K562 (cell line): ENCODE measurements at regions not wholly inside any gene's neighbourhood (a gene's known extent, or its start where the extent isn't known, plus 50 kb on each side); places are given as distances from the start of the nearest gene placed in this dataset.
"Not testable (repeated sequence)": the region's sequence is repeated elsewhere in the genome, so short reads cannot be mapped to it uniquely, and the experiment has no call there.

Experiments used
- ATAC-seq: fragments of 200-7000 bp; cut with Tn5 transposase; 3 replicates; pipeline ENCODE4 v1.9.1; 2020; ENCODE audit warnings: moderate library complexity
- BruUV-seq: library from RNA; stranded (reverse); fragments of 400-500 nt; replicated peaks from 2 replicates; lab custom pipeline; 2021; lab: Mats Ljungman, UMichigan
- CTCF ChIA-PET: fragments of 300-600 bp; formaldehyde crosslinking; extraction: SDS; loops from one replicate; lab custom pipeline; 2021; ENCODE audit warnings: low intra/inter-chr PET ratio; lab: Yijun Ruan, JAX
- POLR2A ChIA-PET: fragments of 300-600, 350-650 bp; sonication (Branson Sonifier 250); formaldehyde crosslinking; extraction: SDS; loops from one replicate; lab custom pipeline; 2021; ENCODE audit warnings: antibody characterized with exemption, inconsistent platforms; lab: Yijun Ruan, JAX
- DNase-seq, 4 experiments: peaks; one replicate each; pipeline versions ENCODE4 v3.0.0 to v3.0.0-alpha.2; 2011 to 2018; ENCODE audit warnings: low spot score in 3 of 4, mixed read lengths in 3 of 4; ENCODE audit errors: extremely low read depth in 1 of 4
- FAIRE-seq: peaks from 2 replicates; lab custom pipeline; 2011; peaks lifted over from hg19 to GRCh38; lab: Jason Lieb, UNC
- H2AFZ ChIP-seq: 2 replicates; pipeline ENCODE4 v1.6.0; 2011; ENCODE audit warnings: low read depth, low read length, control low read depth, inconsistent platforms
- H3K27ac ChIP-seq: fragments of 200-600 bp; 3 replicates; pipeline ENCODE4 v1.8.0; 2011; ENCODE audit warnings: low read depth, mild to moderate bottlenecking, control low read depth, inconsistent platforms, low read length, moderate library complexity, mixed read lengths; ENCODE audit errors: extremely low read depth
- H3K27me3 ChIP-seq, 2 experiments: fragments of 300-600 bp in 1 of 2; 2 replicates in 1 of 2; 3 replicates in 1 of 2; pipeline versions ENCODE4 v1.6.0 to v1.8.0; 2011; ENCODE audit warnings: inconsistent platforms in 2 of 2, low read length in 2 of 2, mild to moderate bottlenecking in 1 of 2, mixed read lengths in 1 of 2, moderate library complexity in 1 of 2; ENCODE audit not compliant: control insufficient read depth in 2 of 2, insufficient read depth in 2 of 2
- H3K36me3 ChIP-seq: fragments of 300-600 bp; 3 replicates; pipeline ENCODE4 v1.8.0; 2011; ENCODE audit warnings: mild to moderate bottlenecking, low read length, inconsistent platforms; ENCODE audit not compliant: control insufficient read depth, insufficient read depth
- H3K4me1 ChIP-seq, 2 experiments: fragments of 200-600 bp in 1 of 2; replicated peaks in 1 of 2; 2 replicates in 1 of 2; 3 replicates in 1 of 2; pipeline versions ENCODE4 v1.5.1 to v1.8.0; 2011; ENCODE audit warnings: inconsistent platforms in 2 of 2, low read length in 2 of 2, mild to moderate bottlenecking in 1 of 2, mixed read lengths in 1 of 2, moderate library complexity in 1 of 2; ENCODE audit not compliant: control insufficient read depth in 2 of 2, insufficient read depth in 2 of 2
- H3K4me2 ChIP-seq: 2 replicates; pipeline ENCODE4 v1.6.1; 2011; ENCODE audit warnings: low read length, control low read depth, inconsistent platforms, mixed read lengths; ENCODE audit not compliant: insufficient read depth
- H3K4me3 ChIP-seq: fragments of 200-600 bp; sonication (generic), shearing (Covaris generic); 2 replicates; pipeline ENCODE4 v1.5.1; 2016; ENCODE audit warnings: control low read depth, inconsistent platforms
- H3K79me2 ChIP-seq: fragments of 200-600 bp; 3 replicates; pipeline ENCODE4 v1.8.0; 2011; ENCODE audit warnings: low read length, inconsistent platforms; ENCODE audit not compliant: control insufficient read depth, insufficient read depth
- H3K9ac ChIP-seq, 2 experiments: 2 replicates each; pipeline versions ENCODE4 v1.6.0 to v1.6.1; 2011; ENCODE audit warnings: low read depth in 2 of 2, low read length in 2 of 2, control low read depth in 1 of 2, inconsistent platforms in 1 of 2, mild to moderate bottlenecking in 1 of 2, mixed read lengths in 1 of 2; ENCODE audit not compliant: insufficient read depth in 1 of 2
- H3K9me1 ChIP-seq: one replicate; pipeline ENCODE4 v1.6.0; 2011; ENCODE audit warnings: inconsistent platforms, mild to moderate bottlenecking, low read length, moderate library complexity; ENCODE audit not compliant: control insufficient read depth, insufficient read depth
- H3K9me3 ChIP-seq: replicated peaks from 2 replicates; pipeline ENCODE4 v1.5.1; 2011; ENCODE audit warnings: low read depth, low read length, inconsistent platforms; ENCODE audit not compliant: control insufficient read depth, insufficient read depth
- H4K20me1 ChIP-seq: replicated peaks from 2 replicates; pipeline ENCODE4 v1.6.1; 2011; ENCODE audit warnings: low read length, inconsistent platforms, mixed read lengths; ENCODE audit not compliant: control insufficient read depth, insufficient read depth
- EP400 ChIP-seq: fragments of 450-650 bp; IDR thresholded peaks from 2 replicates; pipeline ENCODE4 v1.6.1; 2017; ENCODE audit warnings: antibody characterized with exemption, mild to moderate bottlenecking, moderate library complexity
- KLF10 ChIP-seq: fragments of 250-450 bp; sonication (Bioruptor Pico); IDR thresholded peaks from 2 replicates; pipeline ENCODE4 v1.6.1; 2021; ENCODE audit warnings: matching md5 sums
- PCBP1 ChIP-seq: fragments of 200-400 bp; formaldehyde crosslinking; IDR thresholded peaks from 2 replicates; pipeline ENCODE4 v1.6.1; 2018; ENCODE audit warnings: mild to moderate bottlenecking, low read depth, low read length; ENCODE audit not compliant: poor library complexity, severe bottlenecking
- YY1 ChIP-seq, 3 experiments: IDR thresholded peaks; 2 replicates each; pipeline ENCODE4 v1.6.1; 2011; ENCODE audit warnings: low read length in 2 of 3, mild to moderate bottlenecking in 2 of 3, moderate library complexity in 2 of 3, borderline replicate concordance in 1 of 3, control low read depth in 1 of 3, low read depth in 1 of 3; ENCODE audit not compliant: insufficient read depth in 3 of 3, insufficient replicate concordance in 2 of 3, control insufficient read depth in 1 of 3, insufficient read length in 1 of 3; ENCODE audit errors: extremely low read depth in 1 of 3
- WGBS: fragments of 100-300 bp; shearing (Covaris generic); methylation state at CpG from one replicate; pipeline ENCODE4 v1.1.6; 2016; ENCODE audit warnings: low coverage, mixed read lengths; ENCODE audit not compliant: insufficient coverage; ENCODE audit errors: missing lambda C conversion rate; 5-methylcytosine and 5-hydroxymethylcytosine counted together
- in situ Hi-C: fragments of 300-500 bp; cut with MboI; formaldehyde crosslinking; loops from 4 replicates; pipeline ENCODE4 v1.15.0; 2018; ENCODE audit warnings: inconsistent platforms, mixed read lengths
- intact Hi-C: fragments of 100-400 bp; cut with micrococcal nuclease; formaldehyde crosslinking; loops from 2 replicates; pipeline ENCODE4 v1.14.2; 2022
- TF ChIP-seq, protein P1 (sequence below): sonication (generic); formaldehyde crosslinking; IDR thresholded peaks from 2 replicates; pipeline ENCODE4 v1.8.0; 2023; ENCODE audit warnings: mild to moderate bottlenecking, missing genetic modification reagents

- TF ChIP-seq PCBP1 (no peak), KLF10 (no peak), YY1 (IDR thresholded peaks at IDR 0.05; ENCODE audit: borderline replicate concordance in 1 of 3, control insufficient read depth in 1 of 3, extremely low read depth in 1 of 3, insufficient read depth in 3 of 3, insufficient read length in 1 of 3, insufficient replicate concordance in 2 of 3, low read depth in 1 of 3, low read length in 2 of 3) (no peak), EP400 (no peak)
- TF ChIP-seq, protein P1, sequence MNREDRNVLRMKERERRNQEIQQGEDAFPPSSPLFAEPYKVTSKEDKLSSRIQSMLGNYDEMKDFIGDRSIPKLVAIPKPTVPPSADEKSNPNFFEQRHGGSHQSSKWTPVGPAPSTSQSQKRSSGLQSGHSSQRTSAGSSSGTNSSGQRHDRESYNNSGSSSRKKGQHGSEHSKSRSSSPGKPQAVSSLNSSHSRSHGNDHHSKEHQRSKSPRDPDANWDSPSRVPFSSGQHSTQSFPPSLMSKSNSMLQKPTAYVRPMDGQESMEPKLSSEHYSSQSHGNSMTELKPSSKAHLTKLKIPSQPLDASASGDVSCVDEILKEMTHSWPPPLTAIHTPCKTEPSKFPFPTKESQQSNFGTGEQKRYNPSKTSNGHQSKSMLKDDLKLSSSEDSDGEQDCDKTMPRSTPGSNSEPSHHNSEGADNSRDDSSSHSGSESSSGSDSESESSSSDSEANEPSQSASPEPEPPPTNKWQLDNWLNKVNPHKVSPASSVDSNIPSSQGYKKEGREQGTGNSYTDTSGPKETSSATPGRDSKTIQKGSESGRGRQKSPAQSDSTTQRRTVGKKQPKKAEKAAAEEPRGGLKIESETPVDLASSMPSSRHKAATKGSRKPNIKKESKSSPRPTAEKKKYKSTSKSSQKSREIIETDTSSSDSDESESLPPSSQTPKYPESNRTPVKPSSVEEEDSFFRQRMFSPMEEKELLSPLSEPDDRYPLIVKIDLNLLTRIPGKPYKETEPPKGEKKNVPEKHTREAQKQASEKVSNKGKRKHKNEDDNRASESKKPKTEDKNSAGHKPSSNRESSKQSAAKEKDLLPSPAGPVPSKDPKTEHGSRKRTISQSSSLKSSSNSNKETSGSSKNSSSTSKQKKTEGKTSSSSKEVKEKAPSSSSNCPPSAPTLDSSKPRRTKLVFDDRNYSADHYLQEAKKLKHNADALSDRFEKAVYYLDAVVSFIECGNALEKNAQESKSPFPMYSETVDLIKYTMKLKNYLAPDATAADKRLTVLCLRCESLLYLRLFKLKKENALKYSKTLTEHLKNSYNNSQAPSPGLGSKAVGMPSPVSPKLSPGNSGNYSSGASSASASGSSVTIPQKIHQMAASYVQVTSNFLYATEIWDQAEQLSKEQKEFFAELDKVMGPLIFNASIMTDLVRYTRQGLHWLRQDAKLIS (CRISPR knock-in tag) = no peak
These were observed 892.1 kb upstream of the EPHA5 start (continued) for GRCh38 chr4:66562276-66562806.

DNA sequence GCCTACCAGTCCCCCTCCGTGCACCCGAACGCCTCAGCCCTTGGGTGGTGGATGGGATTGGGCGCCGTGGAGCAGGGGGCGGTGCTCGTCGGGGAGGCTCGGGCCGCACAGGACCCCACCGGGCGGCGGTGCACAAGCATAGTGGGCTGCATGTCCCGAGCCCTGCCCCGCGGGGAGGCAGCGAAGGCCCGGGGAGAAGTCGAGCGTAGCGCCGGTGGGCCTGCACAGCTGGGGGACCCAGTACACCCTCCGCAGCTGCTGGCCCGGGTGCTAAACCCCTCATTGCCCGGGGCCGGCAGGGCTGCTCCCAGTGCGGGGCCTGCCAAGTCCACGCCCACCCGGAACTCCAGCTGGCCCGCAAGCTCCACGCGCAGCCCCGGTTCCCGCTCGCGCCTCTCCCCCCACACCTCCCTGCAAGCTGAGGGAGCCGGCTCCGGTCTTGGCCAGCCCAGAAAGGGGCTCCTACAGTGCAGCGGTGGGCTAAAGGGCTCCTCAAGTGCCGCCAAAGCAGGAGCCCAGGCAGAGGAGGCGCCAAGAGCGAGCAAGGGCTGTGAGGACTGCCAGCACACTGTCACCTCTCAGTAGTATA lies 891.3 kb upstream of the EPHA5 start:
- H3K36me3 ChIP-seq, in situ Hi-C loops, H3K79me2 ChIP-seq, ATAC-seq, POLR2A ChIA-PET, CTCF ChIA-PET, H4K20me1 ChIP-seq, H3K27me3 ChIP-seq, H3K9ac ChIP-seq, H3K4me3 ChIP-seq, H3K4me2 ChIP-seq, H3K9me1 ChIP-seq, BruUV-seq, H3K4me1 ChIP-seq, H3K27ac ChIP-seq, FAIRE-seq, H2AFZ ChIP-seq, DNase-seq, H3K9me3 ChIP-seq, intact Hi-C loops: not testable (repeated sequence)
- WGBS = 5% methylated on average over 17 of the region's 42 CpGs
